ENCODE measurements at regions not wholly inside any gene's neighbourhood (a gene's known extent, or its start where the extent isn't known, plus 50 kb on each side); places are given as distances from the start of the nearest gene placed in this dataset.
"Not testable (repeated sequence)": the region's sequence is repeated elsewhere in the genome, so short reads cannot be mapped to it uniquely, and the experiment has no call there.

DNA sequence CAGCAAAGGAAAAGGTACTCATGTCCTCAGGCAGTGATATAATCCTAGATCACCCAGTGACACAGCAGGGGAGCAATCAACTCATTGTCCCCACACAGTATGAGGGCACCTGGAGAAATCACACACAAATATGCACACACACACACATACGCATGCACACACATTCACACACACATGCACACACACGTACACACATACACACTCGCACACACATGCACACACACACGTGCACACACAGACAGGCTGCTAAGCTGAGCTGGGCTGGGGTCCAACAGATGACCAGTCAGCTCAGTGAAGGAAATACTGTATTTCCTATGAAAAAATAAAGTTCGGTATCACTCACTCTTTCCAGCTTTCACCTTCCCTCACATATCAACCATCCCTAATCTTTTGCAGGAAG, 183.3 kb upstream of the LRRC61 start:
- not testable (repeated sequence) for H3K27me3 Mint-ChIP-seq (ENCODE audit: low read depth); DNase-seq; H3K4me1 Mint-ChIP-seq (ENCODE audit: low read depth); H3K36me3 Mint-ChIP-seq (ENCODE audit: insufficient read depth); H3K9me3 Mint-ChIP-seq; ATAC-seq; H3K4me3 Mint-ChIP-seq

DNA sequence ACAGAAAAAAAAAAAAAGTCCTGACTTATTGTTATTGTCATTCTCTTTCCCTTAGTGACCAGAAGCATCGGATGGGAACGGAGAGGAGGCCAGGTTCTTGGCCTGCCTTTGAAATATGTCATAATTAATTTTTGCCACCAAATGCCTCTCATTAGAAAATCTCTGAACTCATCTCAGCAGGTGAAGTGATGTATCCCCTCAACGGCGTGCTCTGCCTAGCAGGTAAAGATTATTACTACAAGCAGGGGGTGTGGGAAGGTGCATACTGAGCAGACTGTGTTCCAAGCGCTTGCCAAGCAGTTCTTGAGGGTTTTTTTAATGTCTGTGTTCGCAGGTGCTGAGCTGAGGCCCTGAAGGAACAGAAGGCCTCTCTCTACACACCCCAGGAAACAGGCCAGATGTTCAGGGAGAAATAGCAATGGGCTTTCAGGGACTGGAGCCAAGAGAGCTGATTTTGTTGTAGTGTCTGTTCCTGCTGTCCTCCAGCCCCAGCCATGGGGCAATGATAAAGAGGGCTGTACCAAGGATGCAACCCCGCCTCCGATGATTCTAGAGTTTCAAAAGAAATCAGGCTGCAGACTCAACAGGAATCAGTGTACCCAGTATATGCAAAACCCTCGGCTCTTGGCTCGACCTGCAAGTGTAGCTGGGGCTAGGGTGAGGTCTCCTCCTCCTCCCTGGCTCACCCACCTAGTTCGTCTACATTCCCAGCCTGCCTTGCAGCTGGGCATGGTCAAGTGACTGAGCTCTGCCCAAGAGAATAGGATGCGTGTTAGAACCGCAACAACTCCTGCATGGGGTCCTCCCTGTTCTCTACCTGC, 181.4 kb upstream of the LRRC61 start:
- not testable (repeated sequence) for DNase-seq; H3K36me3 Mint-ChIP-seq (ENCODE audit: insufficient read depth); H3K4me1 Mint-ChIP-seq (ENCODE audit: low read depth); H3K9me3 Mint-ChIP-seq; H3K27me3 Mint-ChIP-seq (ENCODE audit: low read depth); H3K4me3 Mint-ChIP-seq; ATAC-seq

DNA sequence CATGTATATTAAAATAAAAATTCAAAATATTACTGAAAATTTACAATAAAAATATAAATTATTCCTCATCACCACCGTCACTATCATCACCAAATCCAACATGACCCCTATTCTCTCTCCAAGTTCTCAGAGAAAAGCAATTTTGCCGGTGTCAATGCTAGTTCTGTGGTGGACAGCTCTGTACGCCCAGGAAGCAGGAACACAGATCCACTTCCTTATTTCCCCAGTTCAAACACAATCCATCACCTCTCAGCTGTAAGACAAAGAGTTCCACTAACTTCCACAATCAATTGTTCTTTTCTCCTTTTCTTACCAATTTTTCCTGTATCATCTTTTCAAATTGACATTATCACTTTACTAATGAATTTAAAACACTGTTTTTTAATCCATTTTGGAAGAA, 177.0 kb upstream of the LRRC61 start:
- H3K27me3 Mint-ChIP-seq (ENCODE audit: low read depth); H3K36me3 Mint-ChIP-seq (ENCODE audit: insufficient read depth); DNase-seq; H3K4me3 Mint-ChIP-seq; H3K4me1 Mint-ChIP-seq (ENCODE audit: low read depth); ATAC-seq; H3K9me3 Mint-ChIP-seq: not testable (repeated sequence)

DNA sequence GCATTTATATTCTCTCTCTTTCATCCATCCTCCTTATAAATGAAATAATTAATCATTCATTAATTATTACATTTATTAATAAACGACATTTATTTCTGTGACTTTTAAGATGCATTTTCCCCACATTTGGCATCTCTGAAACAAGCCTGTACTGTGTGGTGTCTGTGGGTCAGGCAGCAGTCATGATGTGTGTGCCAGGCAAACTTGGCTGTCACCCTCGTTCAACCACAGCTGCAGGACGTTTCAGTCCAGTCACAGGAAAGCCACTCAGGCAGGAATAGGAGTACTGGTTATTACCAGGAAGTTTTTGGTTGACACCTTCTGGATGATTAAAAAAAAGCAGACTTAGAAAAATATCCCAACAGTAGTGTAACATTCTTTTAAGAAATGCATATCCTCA, 175.6 kb upstream of the LRRC61 start:
- not testable (repeated sequence) for H3K4me1 Mint-ChIP-seq (ENCODE audit: low read depth); ATAC-seq; H3K36me3 Mint-ChIP-seq (ENCODE audit: insufficient read depth); H3K27me3 Mint-ChIP-seq (ENCODE audit: low read depth); H3K4me3 Mint-ChIP-seq; H3K9me3 Mint-ChIP-seq; DNase-seq

DNA sequence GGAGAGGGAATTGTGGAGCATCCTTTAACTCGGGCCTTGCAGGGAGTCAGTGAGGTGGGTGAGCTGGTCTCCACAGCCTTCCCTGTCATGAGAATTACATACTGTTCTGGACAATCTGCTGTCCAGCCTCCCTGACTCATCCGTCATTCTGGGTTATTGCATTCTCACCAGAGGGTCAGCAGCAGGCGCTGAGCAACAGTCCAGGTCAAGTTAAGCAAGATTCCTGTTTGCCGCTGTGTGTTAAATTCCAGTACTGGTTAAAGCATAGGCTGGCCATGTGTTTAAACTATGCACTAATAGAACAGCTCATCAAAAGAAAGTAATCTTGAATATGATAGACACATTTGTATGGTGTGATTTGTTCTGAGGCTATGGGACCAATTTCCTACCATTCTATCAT, 167.1 kb upstream of the LRRC61 start:
- ATAC-seq; H3K4me1 Mint-ChIP-seq (ENCODE audit: low read depth); DNase-seq; H3K36me3 Mint-ChIP-seq (ENCODE audit: insufficient read depth); H3K9me3 Mint-ChIP-seq; H3K4me3 Mint-ChIP-seq; H3K27me3 Mint-ChIP-seq (ENCODE audit: low read depth): not testable (repeated sequence)

DNA sequence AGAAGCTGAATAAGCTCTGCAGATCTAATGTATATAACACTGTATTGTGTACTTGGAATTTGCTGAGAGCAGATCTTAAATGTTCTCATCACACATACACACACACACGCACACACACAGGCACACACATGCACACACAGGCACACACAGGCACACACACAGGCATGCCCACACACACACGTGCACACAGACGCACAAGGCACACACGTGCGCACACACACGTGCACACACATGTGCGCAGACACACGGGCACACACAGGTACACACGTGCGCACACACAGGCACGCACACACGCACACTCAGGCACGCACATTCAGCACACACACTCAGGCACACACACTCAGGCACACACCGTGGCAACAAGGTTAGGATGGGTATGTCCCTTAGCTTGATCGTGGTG, 164.5 kb upstream of the LRRC61 start:
- not testable (repeated sequence) for DNase-seq; ATAC-seq; H3K4me1 Mint-ChIP-seq (ENCODE audit: low read depth); H3K27me3 Mint-ChIP-seq (ENCODE audit: low read depth); H3K9me3 Mint-ChIP-seq; H3K4me3 Mint-ChIP-seq; H3K36me3 Mint-ChIP-seq (ENCODE audit: insufficient read depth)

DNA sequence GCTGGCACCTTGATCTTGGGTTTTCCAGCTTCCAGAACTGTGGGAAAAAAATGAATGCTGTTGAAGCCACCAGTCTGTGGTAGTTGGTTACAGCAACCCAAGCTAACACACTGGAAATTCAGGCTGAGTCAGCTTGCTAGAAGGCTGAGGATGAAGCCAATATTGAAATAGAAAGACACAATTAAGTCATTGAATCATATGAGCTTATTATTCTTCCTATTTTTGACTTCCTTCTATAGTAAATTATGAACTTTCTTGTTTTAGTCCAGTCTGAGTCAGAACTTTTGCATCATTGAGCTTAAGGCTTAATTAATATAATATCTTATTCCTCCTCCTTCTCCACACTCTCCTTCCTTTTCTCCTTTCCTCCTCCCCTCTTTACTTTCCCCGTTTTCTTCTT, 153.6 kb upstream of the LRRC61 start:
- H3K4me3 Mint-ChIP-seq; ATAC-seq; H3K4me1 Mint-ChIP-seq (ENCODE audit: low read depth); H3K36me3 Mint-ChIP-seq (ENCODE audit: insufficient read depth); H3K9me3 Mint-ChIP-seq; H3K27me3 Mint-ChIP-seq (ENCODE audit: low read depth); DNase-seq: not testable (repeated sequence)

DNA sequence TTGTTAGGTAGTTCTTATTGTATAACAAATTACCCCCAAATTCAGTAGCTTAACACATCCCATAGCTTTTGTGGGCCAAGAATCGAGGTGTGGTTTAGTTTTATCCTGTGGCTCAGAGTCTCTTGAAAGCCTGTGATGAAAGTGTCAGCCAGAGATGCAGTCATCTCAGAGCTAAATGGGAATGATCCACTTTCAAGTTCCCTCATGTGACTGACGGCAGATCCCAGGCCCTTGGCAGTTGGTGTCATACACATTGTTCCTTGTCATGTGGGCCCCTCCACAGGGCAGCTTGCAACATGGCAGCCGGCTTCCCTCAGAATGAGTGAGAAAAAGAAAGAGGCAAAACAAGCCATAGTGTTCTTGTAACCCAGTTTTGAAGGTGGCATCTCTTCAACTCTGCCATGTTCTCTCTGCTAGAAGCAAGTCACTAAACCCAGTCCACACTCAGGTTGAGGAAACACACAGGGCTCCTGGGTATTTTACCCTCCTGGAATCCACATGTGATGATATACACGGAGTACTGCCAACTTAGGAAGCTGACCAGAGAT, 153.1 kb upstream of the LRRC61 start:
- H3K27me3 Mint-ChIP-seq (ENCODE audit: low read depth); ATAC-seq; DNase-seq; H3K9me3 Mint-ChIP-seq; H3K36me3 Mint-ChIP-seq (ENCODE audit: insufficient read depth); H3K4me3 Mint-ChIP-seq; H3K4me1 Mint-ChIP-seq (ENCODE audit: low read depth): not testable (repeated sequence)

DNA sequence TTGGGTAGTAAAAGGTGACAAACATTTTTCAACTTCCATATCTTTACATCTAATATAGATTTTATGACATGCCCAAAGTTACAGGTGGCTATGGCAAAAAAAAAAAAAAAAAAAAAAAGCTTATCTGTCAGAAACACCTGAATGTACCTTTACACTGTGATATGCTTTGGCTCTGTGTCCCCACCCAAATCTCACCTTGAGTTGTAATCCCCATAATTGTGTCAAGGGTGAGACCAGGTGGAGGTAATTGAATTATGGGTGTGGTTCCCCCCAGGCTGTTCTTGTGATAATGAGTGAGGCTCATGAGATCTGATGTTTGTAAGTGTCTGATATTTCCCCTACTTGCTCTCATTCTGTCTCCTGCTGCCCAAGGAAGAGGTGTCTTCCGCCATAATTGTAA, 139.6 kb upstream of the LRRC61 start:
- DNase-seq; H3K36me3 Mint-ChIP-seq (ENCODE audit: insufficient read depth); H3K9me3 Mint-ChIP-seq; H3K4me1 Mint-ChIP-seq (ENCODE audit: low read depth); H3K4me3 Mint-ChIP-seq; ATAC-seq; H3K27me3 Mint-ChIP-seq (ENCODE audit: low read depth): not testable (repeated sequence)

DNA sequence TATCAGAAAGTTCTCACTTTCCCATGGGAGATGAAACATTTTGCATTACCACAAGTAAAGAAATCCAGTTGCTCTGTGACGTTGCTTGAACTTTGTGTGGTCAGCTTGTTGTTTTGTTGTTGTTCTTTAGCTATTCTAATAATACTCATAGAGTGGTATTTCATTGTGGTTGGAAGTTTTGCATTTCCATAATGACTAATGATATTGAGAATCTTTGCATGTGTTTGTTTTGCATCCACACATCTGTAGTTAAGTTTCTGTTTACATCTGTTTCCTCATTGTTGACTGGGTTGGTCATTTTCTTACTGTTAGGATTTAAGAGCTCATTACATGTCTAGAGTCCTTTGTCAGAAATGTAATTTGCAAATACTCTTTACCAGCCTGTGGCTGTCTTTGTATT, 133.2 kb upstream of the LRRC61 start:
- H3K4me3 Mint-ChIP-seq; ATAC-seq; H3K27me3 Mint-ChIP-seq (ENCODE audit: low read depth); DNase-seq; H3K4me1 Mint-ChIP-seq (ENCODE audit: low read depth); H3K36me3 Mint-ChIP-seq (ENCODE audit: insufficient read depth); H3K9me3 Mint-ChIP-seq: not testable (repeated sequence)

DNA sequence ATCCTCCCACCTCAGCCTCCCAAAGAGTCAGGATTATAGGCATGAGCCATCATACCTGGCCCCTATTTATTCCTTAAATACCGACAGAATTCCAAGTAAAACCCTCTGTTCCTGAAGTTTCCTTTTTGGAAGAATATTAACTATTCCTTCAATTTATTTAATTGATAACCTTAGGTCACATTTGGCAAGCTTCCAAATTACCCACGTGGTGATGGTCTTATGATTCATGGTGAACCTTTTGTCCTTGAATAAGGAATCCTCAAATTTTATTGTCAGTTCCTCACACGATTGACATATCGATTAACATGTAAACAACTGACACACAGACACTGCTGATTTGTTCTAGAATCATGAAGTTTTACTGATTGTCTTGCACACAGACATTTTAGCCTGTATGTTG, 130.6 kb upstream of the LRRC61 start:
- not testable (repeated sequence) for H3K4me3 Mint-ChIP-seq; ATAC-seq; H3K27me3 Mint-ChIP-seq (ENCODE audit: low read depth); H3K9me3 Mint-ChIP-seq; H3K4me1 Mint-ChIP-seq (ENCODE audit: low read depth); DNase-seq; H3K36me3 Mint-ChIP-seq (ENCODE audit: insufficient read depth)

DNA sequence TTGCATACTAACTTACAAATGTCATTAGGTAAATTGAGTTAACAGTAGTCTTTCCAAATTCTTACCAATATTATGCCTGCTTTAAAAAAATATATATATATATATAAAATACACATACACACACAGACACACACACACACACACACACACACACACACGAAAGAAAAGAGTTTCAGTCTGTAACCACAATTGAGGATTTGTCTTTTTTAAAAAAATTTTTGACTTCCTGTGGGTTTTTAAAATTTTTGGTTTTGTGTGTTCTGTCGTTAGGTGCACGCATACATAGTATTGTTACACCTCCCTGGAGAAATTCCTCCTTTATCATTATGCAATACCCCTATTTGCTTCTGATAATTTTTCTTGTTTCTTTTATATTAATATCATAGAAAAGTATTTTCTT, 129.3 kb upstream of the LRRC61 start:
- not testable (repeated sequence) for H3K36me3 Mint-ChIP-seq (ENCODE audit: insufficient read depth); H3K4me1 Mint-ChIP-seq (ENCODE audit: low read depth); H3K9me3 Mint-ChIP-seq; H3K27me3 Mint-ChIP-seq (ENCODE audit: low read depth); H3K4me3 Mint-ChIP-seq; ATAC-seq; DNase-seq
